ENCODE measurements at regions not wholly inside any gene's neighbourhood (a gene's known extent, or its start where the extent isn't known, plus 50 kb on each side); places are given as distances from the start of the nearest gene placed in this dataset.

- DNase-seq (ENCODE audit: low read depth), result peak; percentile 56
- TF ChIP-seq CTCF (conservative IDR thresholded peaks at IDR 0.05; ENCODE audit: control insufficient read depth, insufficient read depth, low read depth, low read length), result no peak
- peak overlapping the region; percentile 73 for H3K4me3 ChIP-seq (ENCODE audit: control insufficient read depth, low read depth, low read length)
Measured at GRCh38 chr7:130939321-130940095, 205.5 kb upstream of the KLF14 start.

GRCh38 chr7:130940326-130940725 is 206.3 kb upstream of the KLF14 start:
- peak overlapping the region; percentile 73 for H3K4me3 ChIP-seq (ENCODE audit: control insufficient read depth, low read depth, low read length)
- no peak for TF ChIP-seq CTCF (conservative IDR thresholded peaks at IDR 0.05; ENCODE audit: control insufficient read depth, insufficient read depth, low read depth, low read length)
- DNase-seq (ENCODE audit: low read depth), result peak; percentile 40

- no peak for TF ChIP-seq CTCF (conservative IDR thresholded peaks at IDR 0.05; ENCODE audit: control insufficient read depth, insufficient read depth, low read depth, low read length)
- peak overlapping the region; percentile 73 for H3K4me3 ChIP-seq (ENCODE audit: control insufficient read depth, low read depth, low read length)
- DNase-seq (ENCODE audit: low read depth), result no peak
Measured at GRCh38 chr7:130940907-130941306, 206.9 kb upstream of the KLF14 start.

- peak overlapping the region; percentile 73 for H3K4me3 ChIP-seq (ENCODE audit: control insufficient read depth, low read depth, low read length)
- DNase-seq (ENCODE audit: low read depth), result peak; percentile 84
- no peak for TF ChIP-seq CTCF (conservative IDR thresholded peaks at IDR 0.05; ENCODE audit: control insufficient read depth, insufficient read depth, low read depth, low read length)
Measured at GRCh38 chr7:130941322-130942210, 207.6 kb upstream of the KLF14 start.

GRCh38 chr7:130942211-130942964 is 208.4 kb upstream of the KLF14 start:
- peak overlapping the region; percentile 73 for H3K4me3 ChIP-seq (ENCODE audit: control insufficient read depth, low read depth, low read length)
- DNase-seq (ENCODE audit: low read depth), result peak; percentile 96
- no peak for TF ChIP-seq CTCF (conservative IDR thresholded peaks at IDR 0.05; ENCODE audit: control insufficient read depth, insufficient read depth, low read depth, low read length)

- peak; percentile 88 for DNase-seq (ENCODE audit: low read depth)
- peak overlapping the region; percentile 32 for H3K4me3 ChIP-seq (ENCODE audit: control insufficient read depth, low read depth, low read length)
- no peak for TF ChIP-seq CTCF (conservative IDR thresholded peaks at IDR 0.05; ENCODE audit: control insufficient read depth, insufficient read depth, low read depth, low read length)
Measured at GRCh38 chr7:130943336-130943901, 209.4 kb upstream of the KLF14 start.

Measured in fibroblast of mammary gland (primary cell).